Mucosa of descending colon (tissue), 3 donors: ENCODE measurements at regions not wholly inside any gene's neighbourhood (a gene's known extent, or its start where the extent isn't known, plus 50 kb on each side); places are given as distances from the start of the nearest gene placed in this dataset.

ENCODE experiments used
- ATAC-seq: fragments of 200-7000 bp; cut with Tn5 transposase; one replicate; pipeline ENCODE4 v1.9.1; 2020; ENCODE audit warnings: mild to moderate bottlenecking, moderate library complexity
- DNase-seq, 3 donors: peaks; one replicate each; pipeline ENCODE4 v3.0.0-alpha.2; 2020
- H3K36me3 ChIP-seq: fragments of 200-600 bp; one replicate; pipeline ENCODE4 v1.8.0; 2021; ENCODE audit warnings: low read depth, mild to moderate bottlenecking
- H3K4me1 ChIP-seq: fragments of 200-600 bp; one replicate; pipeline ENCODE4 v1.8.0; 2021; ENCODE audit warnings: low read depth, mild to moderate bottlenecking
- H3K4me3 ChIP-seq: fragments of 200-600 bp; one replicate; pipeline ENCODE4 v1.8.0; 2021; ENCODE audit warnings: mild to moderate bottlenecking
- H3K9me3 ChIP-seq: fragments of 200-600 bp; one replicate; pipeline ENCODE4 v1.8.0; 2021; ENCODE audit warnings: mild to moderate bottlenecking
- intact Hi-C, 2 donors: fragments of 100-400 bp; cut with DNase I in 1 of 2; cut with micrococcal nuclease in 1 of 2; formaldehyde crosslinking; loops; one replicate each; pipeline versions ENCODE4 v1.11.0 to v1.11.1; 2022; cut with DNase I, micrococcal nuclease
- TF ChIP-seq, protein P1 (sequence below): fragments of 200-600 bp; IDR thresholded peaks from one replicate; pipeline ENCODE4 v1.8.0; 2022; ENCODE audit warnings: antibody characterized with exemption, mild to moderate bottlenecking
- donor health status: DM: no; HTN: no; CAD: no; lungs with moderate emphysema.
- donor health status: DM: no; HTN: no; CAD: no.
- donor health status: DM: no; HTN: yes; CAD: no.

DNA sequence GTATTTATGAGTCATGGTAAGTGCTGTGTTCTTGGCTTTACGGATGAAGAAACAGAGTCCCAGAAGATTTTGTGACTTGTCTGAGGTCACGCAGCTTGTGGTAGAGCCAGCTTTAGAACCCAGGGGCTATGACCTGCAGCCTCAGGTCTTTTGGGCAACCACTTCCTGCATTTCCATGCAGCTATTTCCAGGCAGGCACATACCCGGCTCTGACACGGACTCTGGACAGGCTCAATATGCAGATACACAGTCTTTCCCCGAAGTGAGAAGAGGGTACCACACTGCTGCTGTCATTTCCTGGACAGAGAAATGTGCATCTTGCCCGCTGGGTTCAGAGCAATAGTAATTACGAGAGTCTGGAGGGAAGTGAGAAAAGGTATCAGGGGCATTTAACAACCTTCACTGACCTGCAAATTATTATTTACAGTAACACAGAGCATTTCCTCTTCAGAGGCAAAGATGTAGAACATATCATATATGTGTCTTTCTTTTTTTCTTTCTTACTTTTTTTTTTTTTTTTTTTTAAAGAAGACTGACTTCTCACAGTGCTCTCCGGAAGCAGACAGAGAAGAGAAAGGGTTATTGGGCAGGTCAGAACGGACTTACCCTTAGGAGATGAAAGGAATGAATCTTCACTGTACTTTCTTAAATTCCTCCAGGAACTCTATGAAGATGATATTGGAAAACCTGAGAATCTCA, 185.1 kb downstream of the CLIC5 start:
- Histone ChIP-seq H3K4me1 (no peaks in the 10 kb centered on the region), H3K9me3 (no peaks in the 10 kb centered on the region), H3K36me3 (no peaks in the 10 kb centered on the region), H3K4me3 (no peak overlapping the region)
- TF ChIP-seq, protein P1, sequence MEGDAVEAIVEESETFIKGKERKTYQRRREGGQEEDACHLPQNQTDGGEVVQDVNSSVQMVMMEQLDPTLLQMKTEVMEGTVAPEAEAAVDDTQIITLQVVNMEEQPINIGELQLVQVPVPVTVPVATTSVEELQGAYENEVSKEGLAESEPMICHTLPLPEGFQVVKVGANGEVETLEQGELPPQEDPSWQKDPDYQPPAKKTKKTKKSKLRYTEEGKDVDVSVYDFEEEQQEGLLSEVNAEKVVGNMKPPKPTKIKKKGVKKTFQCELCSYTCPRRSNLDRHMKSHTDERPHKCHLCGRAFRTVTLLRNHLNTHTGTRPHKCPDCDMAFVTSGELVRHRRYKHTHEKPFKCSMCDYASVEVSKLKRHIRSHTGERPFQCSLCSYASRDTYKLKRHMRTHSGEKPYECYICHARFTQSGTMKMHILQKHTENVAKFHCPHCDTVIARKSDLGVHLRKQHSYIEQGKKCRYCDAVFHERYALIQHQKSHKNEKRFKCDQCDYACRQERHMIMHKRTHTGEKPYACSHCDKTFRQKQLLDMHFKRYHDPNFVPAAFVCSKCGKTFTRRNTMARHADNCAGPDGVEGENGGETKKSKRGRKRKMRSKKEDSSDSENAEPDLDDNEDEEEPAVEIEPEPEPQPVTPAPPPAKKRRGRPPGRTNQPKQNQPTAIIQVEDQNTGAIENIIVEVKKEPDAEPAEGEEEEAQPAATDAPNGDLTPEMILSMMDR, result no peak
- intact Hi-C loops, result no loop called here
- DNase-seq, result peak in 1 of 3 donors; percentile 21
- ATAC-seq, result peak; percentile 64

DNA sequence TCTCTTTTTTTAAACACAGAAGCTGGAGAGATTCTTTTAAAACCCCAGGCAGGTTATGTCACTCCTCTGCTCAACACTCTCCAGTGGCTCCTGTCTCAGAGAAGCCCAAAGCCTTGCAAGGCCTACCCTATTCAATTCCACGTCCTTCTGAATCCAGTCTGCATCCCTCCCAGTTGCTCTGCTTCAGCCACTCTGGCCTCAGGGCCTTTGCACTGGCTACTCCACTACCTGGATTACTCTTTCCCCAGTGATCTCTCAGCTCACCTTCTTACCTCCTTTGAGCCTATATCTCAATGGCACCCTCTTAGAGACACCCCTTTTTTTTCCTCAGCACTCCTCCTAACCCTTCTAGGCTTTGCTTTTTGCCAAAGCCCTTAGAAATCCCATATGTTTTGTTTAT, 185.8 kb downstream of the CLIC5 start:
- no peaks in the 10 kb centered on the region for H3K36me3 ChIP-seq
- H3K9me3 ChIP-seq, result no peaks in the 10 kb centered on the region
- TF ChIP-seq, protein P1, result no peak
- no peak for ATAC-seq
- no peak for DNase-seq
- intact Hi-C loops, result no loop called here
- H3K4me1 ChIP-seq, result no peaks in the 10 kb centered on the region
- H3K4me3 ChIP-seq, result no peak overlapping the region

DNA sequence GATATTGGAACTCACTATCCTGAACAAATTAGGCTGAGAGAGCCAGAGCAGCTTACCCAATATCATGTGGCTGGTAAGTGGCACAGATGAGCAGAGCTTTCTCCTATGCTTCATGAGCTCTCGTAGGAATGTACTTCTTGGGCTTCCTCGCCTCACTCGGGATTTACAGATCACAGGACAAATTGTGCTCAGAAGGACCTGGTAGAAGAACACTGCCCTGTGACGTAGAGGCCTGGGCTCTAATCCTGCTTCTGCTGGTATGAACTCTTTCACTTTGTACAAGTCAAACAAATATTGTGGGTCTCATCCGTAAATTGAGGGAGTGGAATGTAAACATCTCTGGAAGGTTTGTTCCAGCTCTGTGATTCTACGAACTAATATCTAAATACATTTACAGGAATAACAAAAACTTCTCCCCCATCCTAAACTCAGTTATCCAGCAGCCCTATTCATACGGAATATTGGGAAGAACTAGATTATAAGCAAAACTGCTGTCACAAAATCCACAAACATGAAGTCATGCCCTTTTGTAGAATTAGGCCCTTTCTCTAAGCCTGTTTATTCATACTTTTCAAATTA, 187.6 kb downstream of the CLIC5 start:
- Histone ChIP-seq H3K4me3 (no peak overlapping the region), H3K4me1 (no peaks in the 10 kb centered on the region), H3K36me3 (no peaks in the 10 kb centered on the region), H3K9me3 (no peaks in the 10 kb centered on the region)
- intact Hi-C loops, result no loop called here
- peak; percentile 51 for ATAC-seq
- TF ChIP-seq, protein P1, result no peak
- DNase-seq, result no peak

DNA sequence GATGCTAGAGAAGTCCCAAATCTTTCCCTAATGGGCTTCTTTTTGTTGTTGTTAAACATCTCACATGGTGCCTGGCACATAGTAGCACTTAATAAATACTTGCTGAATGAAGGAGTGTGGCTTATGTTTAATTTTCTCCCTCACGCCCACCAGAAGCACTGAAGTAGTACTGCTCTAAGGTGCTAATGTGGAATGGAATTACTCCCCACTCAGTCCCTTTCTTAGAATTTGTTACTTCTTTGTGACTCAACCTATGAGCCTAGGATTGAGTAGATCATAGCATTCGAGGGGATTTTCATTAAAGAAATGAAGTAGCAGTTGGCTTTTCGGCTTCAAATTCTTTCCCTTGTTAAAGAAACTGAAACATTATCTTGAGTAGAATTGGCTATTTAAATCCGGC, 192.8 kb downstream of the CLIC5 start:
- Histone ChIP-seq H3K4me3 (no peak overlapping the region), H3K4me1 (no peaks in the 10 kb centered on the region), H3K9me3 (no peaks in the 10 kb centered on the region), H3K36me3 (no peaks in the 10 kb centered on the region)
- ATAC-seq (no peak), DNase-seq (no peak)
- TF ChIP-seq, protein P1, result no peak
- intact Hi-C loops, result loop anchor here in 1 of 2 donors (2.0 kb wide), 1 partner anchor 30 kb away; no protein-coding TSS in a partner anchor

DNA sequence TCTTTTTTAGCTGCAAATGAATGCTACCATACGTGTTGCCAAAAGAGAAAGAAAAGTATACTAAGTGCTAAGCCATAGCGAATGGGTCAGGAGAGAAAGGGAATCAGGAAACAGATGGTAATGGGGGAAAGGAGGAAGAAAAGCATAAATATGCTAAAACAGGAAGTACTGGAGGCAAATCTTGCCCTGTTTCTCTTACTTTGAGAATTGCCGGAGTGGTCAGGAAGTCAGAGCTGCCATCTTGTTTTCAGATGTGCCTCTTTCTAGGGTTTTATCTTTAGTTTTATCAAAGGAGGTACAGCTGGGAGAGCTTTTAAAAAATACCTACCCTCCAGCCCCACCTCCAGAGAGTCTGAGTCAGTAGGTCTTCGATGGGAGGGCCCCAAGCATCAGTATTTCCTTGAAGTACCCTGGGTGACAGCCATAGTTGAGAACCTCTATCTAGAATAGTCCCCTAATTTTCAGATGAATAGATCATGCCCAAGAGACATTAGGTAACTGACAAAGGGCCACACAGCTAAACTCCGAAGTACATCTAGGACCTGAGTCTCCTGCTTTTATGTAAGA, 193.3 kb downstream of the CLIC5 start:
- DNase-seq (no peak), ATAC-seq (no peak)

More for the DNA sequence above, 193.3 kb downstream of the CLIC5 start:
- intact Hi-C loops, result loop anchor here in 1 of 2 donors (2.0 kb wide), 1 partner anchor 30 kb away; no protein-coding TSS in a partner anchor
- Histone ChIP-seq H3K4me1 (no peaks in the 10 kb centered on the region), H3K36me3 (no peaks in the 10 kb centered on the region), H3K4me3 (no peak overlapping the region), H3K9me3 (no peaks in the 10 kb centered on the region)
- TF ChIP-seq, protein P1, result no peak
